IgD-negative memory B cell (primary cell): ENCODE measurements at regions not wholly inside any gene's neighbourhood (a gene's known extent, or its start where the extent isn't known, plus 50 kb on each side); places are given as distances from the start of the nearest gene placed in this dataset.

Experiments used
- H3K27ac Mint-ChIP-seq, 3 donors: one replicate each; pipeline ENCODE4 v1.8.0; 2020 to 2022; ENCODE audit warnings: mild to moderate bottlenecking in 3 of 3, mixed read lengths in 3 of 3, moderate library complexity in 1 of 3
- H3K27me3 Mint-ChIP-seq: one replicate; pipeline ENCODE4 v1.8.0; 2021; ENCODE audit warnings: mixed read lengths
- H3K36me3 Mint-ChIP-seq: one replicate; pipeline ENCODE4 v1.8.0; 2020; ENCODE audit warnings: mild to moderate bottlenecking, mixed read lengths
- H3K4me1 Mint-ChIP-seq, 3 donors: one replicate each; pipeline ENCODE4 v1.8.0; 2020 to 2022; ENCODE audit warnings: mixed read lengths in 3 of 3, mild to moderate bottlenecking in 1 of 3
- H3K4me3 Mint-ChIP-seq, 4 donors: one replicate each; pipeline ENCODE4 v1.8.0; 2020 to 2022; ENCODE audit warnings: mild to moderate bottlenecking in 4 of 4, mixed read lengths in 4 of 4, moderate library complexity in 3 of 4
- H3K9me3 Mint-ChIP-seq, 3 donors: one replicate each; pipeline ENCODE4 v1.8.0; 2020 to 2021; ENCODE audit warnings: mixed read lengths in 3 of 3, mild to moderate bottlenecking in 1 of 3

GRCh38 chr15:97401970-97402369 is 558.5 kb upstream of the ARRDC4 start:
- Mint-ChIP-seq H3K27ac (no peak overlapping the region), H3K4me1 (no peaks in the 10 kb centered on the region), H3K4me3 (no peak overlapping the region), H3K36me3 (no peaks in the 10 kb centered on the region), H3K27me3 (no peaks in the 10 kb centered on the region), H3K9me3 (peaks cover 0 to 8% (median 3%) of the 10 kb centered on the region in 3 donors)

- no peaks in the 10 kb centered on the region for H3K36me3 Mint-ChIP-seq
- H3K9me3 Mint-ChIP-seq = peaks cover 0 to 8% (median 4%) of the 10 kb centered on the region in 3 donors
- no peaks in the 10 kb centered on the region for H3K4me1 Mint-ChIP-seq
- H3K27me3 Mint-ChIP-seq = no peaks in the 10 kb centered on the region
- no peak overlapping the region for H3K4me3 Mint-ChIP-seq
- no peak overlapping the region for H3K27ac Mint-ChIP-seq
Measured at GRCh38 chr15:97406841-97407240, 553.7 kb upstream of the ARRDC4 start.

GRCh38 chr15:97410897-97411575 is 549.5 kb upstream of the ARRDC4 start:
- H3K27me3 Mint-ChIP-seq = no peaks in the 10 kb centered on the region
- no peak overlapping the region for H3K4me3 Mint-ChIP-seq
- peaks cover 0 to 10% (median 4%) of the 10 kb centered on the region in 3 donors for H3K9me3 Mint-ChIP-seq
- no peaks in the 10 kb centered on the region for H3K36me3 Mint-ChIP-seq
- no peaks in the 10 kb centered on the region for H3K4me1 Mint-ChIP-seq
- H3K27ac Mint-ChIP-seq = no peak overlapping the region

- Mint-ChIP-seq H3K27ac (no peak overlapping the region), H3K4me3 (no peak overlapping the region), H3K9me3 (peaks cover 4 to 9% (median 8%) of the 10 kb centered on the region in 3 donors), H3K4me1 (no peaks in the 10 kb centered on the region), H3K36me3 (peaks cover 2% of the 10 kb centered on the region), H3K27me3 (no peaks in the 10 kb centered on the region)
Measured at GRCh38 chr15:97420130-97420529, 540.4 kb upstream of the ARRDC4 start.

- H3K9me3 Mint-ChIP-seq = peaks cover 1 to 4% (median 1%) of the 10 kb centered on the region in 3 donors
- H3K36me3 Mint-ChIP-seq = peaks cover 2% of the 10 kb centered on the region
- H3K4me1 Mint-ChIP-seq = no peaks in the 10 kb centered on the region
- H3K27ac Mint-ChIP-seq = no peak overlapping the region
- H3K27me3 Mint-ChIP-seq = no peaks in the 10 kb centered on the region
- no peak overlapping the region for H3K4me3 Mint-ChIP-seq
Measured at GRCh38 chr15:97425596-97425995, 534.9 kb upstream of the ARRDC4 start.

- H3K4me1 Mint-ChIP-seq = no peaks in the 10 kb centered on the region
- peaks cover 0 to 10% (median 3%) of the 10 kb centered on the region in 3 donors for H3K9me3 Mint-ChIP-seq
- H3K27me3 Mint-ChIP-seq = no peaks in the 10 kb centered on the region
- H3K36me3 Mint-ChIP-seq = no peaks in the 10 kb centered on the region
- no peak overlapping the region for H3K4me3 Mint-ChIP-seq
- no peak overlapping the region for H3K27ac Mint-ChIP-seq
Measured at GRCh38 chr15:97443101-97443500, 517.4 kb upstream of the ARRDC4 start.

- Mint-ChIP-seq H3K4me3 (no peak overlapping the region), H3K27ac (no peak overlapping the region), H3K4me1 (no peaks in the 10 kb centered on the region), H3K27me3 (no peaks in the 10 kb centered on the region), H3K36me3 (no peaks in the 10 kb centered on the region), H3K9me3 (peaks cover 0 to 4% (median 3%) of the 10 kb centered on the region in 3 donors)
Measured at GRCh38 chr15:97446138-97446537, 514.4 kb upstream of the ARRDC4 start.

- no peak overlapping the region for H3K4me3 Mint-ChIP-seq
- no peaks in the 10 kb centered on the region for H3K36me3 Mint-ChIP-seq
- no peaks in the 10 kb centered on the region for H3K4me1 Mint-ChIP-seq
- no peaks in the 10 kb centered on the region for H3K27me3 Mint-ChIP-seq
- H3K27ac Mint-ChIP-seq = no peak overlapping the region
- peaks cover 0 to 8% (median 1%) of the 10 kb centered on the region in 3 donors for H3K9me3 Mint-ChIP-seq
Measured at GRCh38 chr15:97456521-97457202, 503.8 kb upstream of the ARRDC4 start.

- Mint-ChIP-seq H3K4me3 (no peak overlapping the region), H3K4me1 (no peaks in the 10 kb centered on the region), H3K9me3 (peaks cover 0 to 10% (median 1%) of the 10 kb centered on the region in 3 donors), H3K27me3 (no peaks in the 10 kb centered on the region), H3K36me3 (no peaks in the 10 kb centered on the region), H3K27ac (no peak overlapping the region)
Measured at GRCh38 chr15:97457203-97457847, 503.2 kb upstream of the ARRDC4 start.

GRCh38 chr15:97459771-97460170 is 500.7 kb upstream of the ARRDC4 start:
- no peak overlapping the region for H3K4me3 Mint-ChIP-seq

GRCh38 chr15:97461226-97461625 is 499.3 kb upstream of the ARRDC4 start:
- Mint-ChIP-seq H3K4me1 (no peaks in the 10 kb centered on the region), H3K4me3 (no peak overlapping the region), H3K9me3 (peaks cover 0 to 2% (median 0%) of the 10 kb centered on the region in 3 donors), H3K27me3 (peaks cover 1% of the 10 kb centered on the region), H3K27ac (no peak overlapping the region), H3K36me3 (no peaks in the 10 kb centered on the region)

More at GRCh38 chr15:97459771-97460170, 500.7 kb upstream of the ARRDC4 start:
- no peaks in the 10 kb centered on the region for H3K27me3 Mint-ChIP-seq
- H3K36me3 Mint-ChIP-seq = no peaks in the 10 kb centered on the region
- H3K9me3 Mint-ChIP-seq = peaks cover 0 to 4% (median 0%) of the 10 kb centered on the region in 3 donors
- H3K27ac Mint-ChIP-seq = no peak overlapping the region
- H3K4me1 Mint-ChIP-seq = no peaks in the 10 kb centered on the region

- H3K4me1 Mint-ChIP-seq = no peaks in the 10 kb centered on the region
- H3K27me3 Mint-ChIP-seq = peaks cover 1% of the 10 kb centered on the region
- no peak overlapping the region for H3K4me3 Mint-ChIP-seq
- no peaks in the 10 kb centered on the region for H3K36me3 Mint-ChIP-seq
- H3K9me3 Mint-ChIP-seq = peaks cover 0 to 10% (median 0%) of the 10 kb centered on the region in 3 donors
- H3K27ac Mint-ChIP-seq = no peak overlapping the region
Measured at GRCh38 chr15:97463696-97464095, 496.8 kb upstream of the ARRDC4 start.

- Mint-ChIP-seq H3K4me1 (no peaks in the 10 kb centered on the region), H3K27me3 (peaks cover 1% of the 10 kb centered on the region), H3K9me3 (peaks cover 0 to 25% (median 4%) of the 10 kb centered on the region in 3 donors), H3K27ac (no peak overlapping the region), H3K4me3 (no peak overlapping the region), H3K36me3 (no peaks in the 10 kb centered on the region)
Measured at GRCh38 chr15:97470417-97470816, 490.1 kb upstream of the ARRDC4 start.

GRCh38 chr15:97473627-97474026 is 486.9 kb upstream of the ARRDC4 start:
- Mint-ChIP-seq H3K27ac (no peak overlapping the region), H3K36me3 (no peaks in the 10 kb centered on the region), H3K9me3 (peaks cover 0 to 22% (median 6%) of the 10 kb centered on the region in 3 donors), H3K27me3 (no peaks in the 10 kb centered on the region), H3K4me3 (no peak overlapping the region), H3K4me1 (no peaks in the 10 kb centered on the region)

- Mint-ChIP-seq H3K9me3 (peaks cover 0 to 11% (median 1%) of the 10 kb centered on the region in 3 donors), H3K27me3 (no peaks in the 10 kb centered on the region), H3K4me1 (no peaks in the 10 kb centered on the region), H3K4me3 (no peak overlapping the region), H3K27ac (no peak overlapping the region), H3K36me3 (peaks cover 3% of the 10 kb centered on the region)
Measured at GRCh38 chr15:97479957-97480356, 480.5 kb upstream of the ARRDC4 start.
